K562 (cell line): ENCODE measurements at regions not wholly inside any gene's neighbourhood (a gene's known extent, or its start where the extent isn't known, plus 50 kb on each side); places are given as distances from the start of the nearest gene placed in this dataset.

Experiments used
- ATAC-seq: fragments of 200-7000 bp; cut with Tn5 transposase; 3 replicates; pipeline ENCODE4 v1.9.1; 2020; ENCODE audit warnings: moderate library complexity
- BruUV-seq: library from RNA; stranded (reverse); fragments of 400-500 nt; replicated peaks from 2 replicates; lab custom pipeline; 2021; lab: Mats Ljungman, UMichigan
- CTCF ChIA-PET: fragments of 300-600 bp; formaldehyde crosslinking; extraction: SDS; loops from one replicate; lab custom pipeline; 2021; ENCODE audit warnings: low intra/inter-chr PET ratio; lab: Yijun Ruan, JAX
- POLR2A ChIA-PET: fragments of 300-600, 350-650 bp; sonication (Branson Sonifier 250); formaldehyde crosslinking; extraction: SDS; loops from one replicate; lab custom pipeline; 2021; ENCODE audit warnings: antibody characterized with exemption, inconsistent platforms; lab: Yijun Ruan, JAX
- DNase-seq, 4 experiments: peaks; one replicate each; pipeline versions ENCODE4 v3.0.0 to v3.0.0-alpha.2; 2011 to 2018; ENCODE audit warnings: low spot score in 3 of 4, mixed read lengths in 3 of 4; ENCODE audit errors: extremely low read depth in 1 of 4
- FAIRE-seq: peaks from 2 replicates; lab custom pipeline; 2011; peaks lifted over from hg19 to GRCh38; lab: Jason Lieb, UNC
- H2AFZ ChIP-seq: 2 replicates; pipeline ENCODE4 v1.6.0; 2011; ENCODE audit warnings: low read depth, low read length, control low read depth, inconsistent platforms
- H3K27ac ChIP-seq: fragments of 200-600 bp; 3 replicates; pipeline ENCODE4 v1.8.0; 2011; ENCODE audit warnings: low read depth, mild to moderate bottlenecking, control low read depth, inconsistent platforms, low read length, moderate library complexity, mixed read lengths; ENCODE audit errors: extremely low read depth
- H3K27me3 ChIP-seq, 2 experiments: fragments of 300-600 bp in 1 of 2; 2 replicates in 1 of 2; 3 replicates in 1 of 2; pipeline versions ENCODE4 v1.6.0 to v1.8.0; 2011; ENCODE audit warnings: inconsistent platforms in 2 of 2, low read length in 2 of 2, mild to moderate bottlenecking in 1 of 2, mixed read lengths in 1 of 2, moderate library complexity in 1 of 2; ENCODE audit not compliant: control insufficient read depth in 2 of 2, insufficient read depth in 2 of 2
- H3K36me3 ChIP-seq: fragments of 300-600 bp; 3 replicates; pipeline ENCODE4 v1.8.0; 2011; ENCODE audit warnings: mild to moderate bottlenecking, low read length, inconsistent platforms; ENCODE audit not compliant: control insufficient read depth, insufficient read depth
- H3K4me1 ChIP-seq, 2 experiments: fragments of 200-600 bp in 1 of 2; replicated peaks in 1 of 2; 2 replicates in 1 of 2; 3 replicates in 1 of 2; pipeline versions ENCODE4 v1.5.1 to v1.8.0; 2011; ENCODE audit warnings: inconsistent platforms in 2 of 2, low read length in 2 of 2, mild to moderate bottlenecking in 1 of 2, mixed read lengths in 1 of 2, moderate library complexity in 1 of 2; ENCODE audit not compliant: control insufficient read depth in 2 of 2, insufficient read depth in 2 of 2
- H3K4me2 ChIP-seq: 2 replicates; pipeline ENCODE4 v1.6.1; 2011; ENCODE audit warnings: low read length, control low read depth, inconsistent platforms, mixed read lengths; ENCODE audit not compliant: insufficient read depth
- H3K4me3 ChIP-seq: fragments of 200-600 bp; sonication (generic), shearing (Covaris generic); 2 replicates; pipeline ENCODE4 v1.5.1; 2016; ENCODE audit warnings: control low read depth, inconsistent platforms
- H3K79me2 ChIP-seq: fragments of 200-600 bp; 3 replicates; pipeline ENCODE4 v1.8.0; 2011; ENCODE audit warnings: low read length, inconsistent platforms; ENCODE audit not compliant: control insufficient read depth, insufficient read depth
- H3K9ac ChIP-seq, 2 experiments: 2 replicates each; pipeline versions ENCODE4 v1.6.0 to v1.6.1; 2011; ENCODE audit warnings: low read depth in 2 of 2, low read length in 2 of 2, control low read depth in 1 of 2, inconsistent platforms in 1 of 2, mild to moderate bottlenecking in 1 of 2, mixed read lengths in 1 of 2; ENCODE audit not compliant: insufficient read depth in 1 of 2
- H3K9me1 ChIP-seq: one replicate; pipeline ENCODE4 v1.6.0; 2011; ENCODE audit warnings: inconsistent platforms, mild to moderate bottlenecking, low read length, moderate library complexity; ENCODE audit not compliant: control insufficient read depth, insufficient read depth
- H3K9me3 ChIP-seq: replicated peaks from 2 replicates; pipeline ENCODE4 v1.5.1; 2011; ENCODE audit warnings: low read depth, low read length, inconsistent platforms; ENCODE audit not compliant: control insufficient read depth, insufficient read depth
- H4K20me1 ChIP-seq: replicated peaks from 2 replicates; pipeline ENCODE4 v1.6.1; 2011; ENCODE audit warnings: low read length, inconsistent platforms, mixed read lengths; ENCODE audit not compliant: control insufficient read depth, insufficient read depth
- CCAR2 ChIP-seq: fragments of 200-400 bp; formaldehyde crosslinking; IDR thresholded peaks from 2 replicates; pipeline ENCODE4 v1.6.1; 2017; ENCODE audit warnings: mild to moderate bottlenecking, low read depth, low read length
- DIDO1 ChIP-seq: fragments of 450-650 bp; IDR thresholded peaks from 2 replicates; pipeline ENCODE4 v1.6.1; 2016; ENCODE audit warnings: low read depth, missing biosample characterization, missing genetic modification characterization
- SNIP1 ChIP-seq: fragments of 450-650 bp; IDR thresholded peaks from 2 replicates; pipeline ENCODE4 v1.7.1; 2017; ENCODE audit warnings: low read depth, mild to moderate bottlenecking
- ZNF589 ChIP-seq: fragments of 200-800 bp; sonication (Bioruptor generic); IDR thresholded peaks from 2 replicates; pipeline ENCODE4 v1.6.1; 2016; ENCODE audit warnings: low read depth, missing genetic modification characterization, missing compliant biosample characterization
- WGBS: fragments of 100-300 bp; shearing (Covaris generic); methylation state at CpG from one replicate; pipeline ENCODE4 v1.1.6; 2016; ENCODE audit warnings: low coverage, mixed read lengths; ENCODE audit not compliant: insufficient coverage; ENCODE audit errors: missing lambda C conversion rate; 5-methylcytosine and 5-hydroxymethylcytosine counted together
- in situ Hi-C: fragments of 300-500 bp; cut with MboI; formaldehyde crosslinking; loops from 4 replicates; pipeline ENCODE4 v1.15.0; 2018; ENCODE audit warnings: inconsistent platforms, mixed read lengths
- intact Hi-C: fragments of 100-400 bp; cut with micrococcal nuclease; formaldehyde crosslinking; loops from 2 replicates; pipeline ENCODE4 v1.14.2; 2022
- TF ChIP-seq, protein P1 (sequence below), 2 experiments: fragments of 150-350 bp in 1 of 2; IDR thresholded peaks; 2 replicates each; pipeline ENCODE4 v1.6.1; 2012 to 2016; ENCODE audit warnings: low read depth in 2 of 2, low read length in 2 of 2, mild to moderate bottlenecking in 1 of 2, moderate library complexity in 1 of 2
- TF ChIP-seq, protein P2 (sequence below), 2 experiments: fragments of 450-650 bp; conservative IDR thresholded peaks; 2 replicates each; pipeline ENCODE4 v1.6.1; 2017; ENCODE audit warnings: mild to moderate bottlenecking in 2 of 2, moderate library complexity in 2 of 2
- TF ChIP-seq, protein P3 (sequence below): sonication (generic); formaldehyde crosslinking; IDR thresholded peaks from 2 replicates; pipeline ENCODE4 v1.8.1; 2023; ENCODE audit warnings: mild to moderate bottlenecking, missing genetic modification reagents
- TF ChIP-seq, protein P4 (sequence below): fragments of 250-450 bp; sonication (Bioruptor Pico); IDR thresholded peaks from 2 replicates; pipeline ENCODE4 v1.8.0; 2022; ENCODE audit warnings: inconsistent platforms, mild to moderate bottlenecking, moderate library complexity, borderline replicate concordance

DNA sequence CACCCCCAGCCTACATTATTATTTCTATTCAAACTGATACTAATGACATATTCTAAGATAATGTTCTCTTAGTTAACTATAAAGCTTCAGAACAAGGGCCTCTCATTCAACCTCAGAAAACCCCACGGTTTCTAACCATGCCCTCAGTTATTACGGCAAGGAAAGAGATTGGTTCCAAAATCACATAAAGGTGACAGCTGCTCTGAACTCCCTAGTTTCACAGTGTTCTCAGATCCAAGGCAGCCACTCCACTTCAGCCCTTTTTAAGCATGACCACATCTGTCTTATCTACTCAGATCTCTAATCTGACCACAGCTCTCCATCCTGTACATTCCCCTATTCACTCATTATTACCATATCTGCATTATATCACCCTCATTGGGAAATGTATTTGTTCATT lies 98.8 kb upstream of the CEP85L start:
- Histone ChIP-seq H3K27me3 (no peaks in the 10 kb centered on the region), H3K4me1 (peaks cover 3 to 10% of the 10 kb centered on the region in 2 experiments; a peak in 1 of 5 replicates), H3K9me1 (no peaks in the 10 kb centered on the region), H3K9ac (no peak overlapping the region), H3K4me2 (no peak overlapping the region), H3K27ac (no peak overlapping the region), H3K4me3 (no peak overlapping the region), H3K36me3 (no peaks in the 10 kb centered on the region), H4K20me1 (no peaks in the 10 kb centered on the region), H3K9me3 (no peaks in the 10 kb centered on the region), H2AFZ (no peak overlapping the region), H3K79me2 (no peaks in the 10 kb centered on the region)
- intact Hi-C loops (no loop called here), in situ Hi-C loops (no loop called here)
- 47% methylated on average over 2 of the region's 2 CpGs for WGBS
- FAIRE-seq = no peak
- no peak for ATAC-seq
- CTCF ChIA-PET = no interaction called here
- DNase-seq = no peak
- POLR2A ChIA-PET = interaction anchor here (0.8 to 1.5 kb wide), 3 partner anchors 12 to 19 kb away, joined by 3 to 7 read pairs (median 3); no protein-coding TSS in a partner anchor
- no TSS peak for BruUV-seq
- TF ChIP-seq, protein P1, sequence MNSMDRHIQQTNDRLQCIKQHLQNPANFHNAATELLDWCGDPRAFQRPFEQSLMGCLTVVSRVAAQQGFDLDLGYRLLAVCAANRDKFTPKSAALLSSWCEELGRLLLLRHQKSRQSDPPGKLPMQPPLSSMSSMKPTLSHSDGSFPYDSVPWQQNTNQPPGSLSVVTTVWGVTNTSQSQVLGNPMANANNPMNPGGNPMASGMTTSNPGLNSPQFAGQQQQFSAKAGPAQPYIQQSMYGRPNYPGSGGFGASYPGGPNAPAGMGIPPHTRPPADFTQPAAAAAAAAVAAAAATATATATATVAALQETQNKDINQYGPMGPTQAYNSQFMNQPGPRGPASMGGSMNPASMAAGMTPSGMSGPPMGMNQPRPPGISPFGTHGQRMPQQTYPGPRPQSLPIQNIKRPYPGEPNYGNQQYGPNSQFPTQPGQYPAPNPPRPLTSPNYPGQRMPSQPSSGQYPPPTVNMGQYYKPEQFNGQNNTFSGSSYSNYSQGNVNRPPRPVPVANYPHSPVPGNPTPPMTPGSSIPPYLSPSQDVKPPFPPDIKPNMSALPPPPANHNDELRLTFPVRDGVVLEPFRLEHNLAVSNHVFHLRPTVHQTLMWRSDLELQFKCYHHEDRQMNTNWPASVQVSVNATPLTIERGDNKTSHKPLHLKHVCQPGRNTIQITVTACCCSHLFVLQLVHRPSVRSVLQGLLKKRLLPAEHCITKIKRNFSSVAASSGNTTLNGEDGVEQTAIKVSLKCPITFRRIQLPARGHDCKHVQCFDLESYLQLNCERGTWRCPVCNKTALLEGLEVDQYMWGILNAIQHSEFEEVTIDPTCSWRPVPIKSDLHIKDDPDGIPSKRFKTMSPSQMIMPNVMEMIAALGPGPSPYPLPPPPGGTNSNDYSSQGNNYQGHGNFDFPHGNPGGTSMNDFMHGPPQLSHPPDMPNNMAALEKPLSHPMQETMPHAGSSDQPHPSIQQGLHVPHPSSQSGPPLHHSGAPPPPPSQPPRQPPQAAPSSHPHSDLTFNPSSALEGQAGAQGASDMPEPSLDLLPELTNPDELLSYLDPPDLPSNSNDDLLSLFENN (IDR thresholded peaks at IDR 0.05; ENCODE audit: low read depth in 2 of 2, low read length in 2 of 2) = no peak
- TF ChIP-seq, protein P2, sequence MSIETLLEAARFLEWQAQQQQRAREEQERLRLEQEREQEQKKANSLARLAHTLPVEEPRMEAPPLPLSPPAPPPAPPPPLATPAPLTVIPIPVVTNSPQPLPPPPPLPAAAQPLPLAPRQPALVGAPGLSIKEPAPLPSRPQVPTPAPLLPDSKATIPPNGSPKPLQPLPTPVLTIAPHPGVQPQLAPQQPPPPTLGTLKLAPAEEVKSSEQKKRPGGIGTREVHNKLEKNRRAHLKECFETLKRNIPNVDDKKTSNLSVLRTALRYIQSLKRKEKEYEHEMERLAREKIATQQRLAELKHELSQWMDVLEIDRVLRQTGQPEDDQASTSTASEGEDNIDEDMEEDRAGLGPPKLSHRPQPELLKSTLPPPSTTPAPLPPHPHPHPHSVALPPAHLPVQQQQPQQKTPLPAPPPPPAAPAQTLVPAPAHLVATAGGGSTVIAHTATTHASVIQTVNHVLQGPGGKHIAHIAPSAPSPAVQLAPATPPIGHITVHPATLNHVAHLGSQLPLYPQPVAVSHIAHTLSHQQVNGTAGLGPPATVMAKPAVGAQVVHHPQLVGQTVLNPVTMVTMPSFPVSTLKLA (conservative IDR thresholded peaks at IDR 0.05) = no peak
- no peak for TF ChIP-seq ZNF589 (CRISPR knock-in tag)
- no peak for TF ChIP-seq CCAR2
- TF ChIP-seq DIDO1 (tag) = no peak
- TF ChIP-seq SNIP1 = no peak
- TF ChIP-seq, protein P3, sequence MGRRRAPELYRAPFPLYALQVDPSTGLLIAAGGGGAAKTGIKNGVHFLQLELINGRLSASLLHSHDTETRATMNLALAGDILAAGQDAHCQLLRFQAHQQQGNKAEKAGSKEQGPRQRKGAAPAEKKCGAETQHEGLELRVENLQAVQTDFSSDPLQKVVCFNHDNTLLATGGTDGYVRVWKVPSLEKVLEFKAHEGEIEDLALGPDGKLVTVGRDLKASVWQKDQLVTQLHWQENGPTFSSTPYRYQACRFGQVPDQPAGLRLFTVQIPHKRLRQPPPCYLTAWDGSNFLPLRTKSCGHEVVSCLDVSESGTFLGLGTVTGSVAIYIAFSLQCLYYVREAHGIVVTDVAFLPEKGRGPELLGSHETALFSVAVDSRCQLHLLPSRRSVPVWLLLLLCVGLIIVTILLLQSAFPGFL (CRISPR knock-in tag) = no peak
- TF ChIP-seq, protein P4, sequence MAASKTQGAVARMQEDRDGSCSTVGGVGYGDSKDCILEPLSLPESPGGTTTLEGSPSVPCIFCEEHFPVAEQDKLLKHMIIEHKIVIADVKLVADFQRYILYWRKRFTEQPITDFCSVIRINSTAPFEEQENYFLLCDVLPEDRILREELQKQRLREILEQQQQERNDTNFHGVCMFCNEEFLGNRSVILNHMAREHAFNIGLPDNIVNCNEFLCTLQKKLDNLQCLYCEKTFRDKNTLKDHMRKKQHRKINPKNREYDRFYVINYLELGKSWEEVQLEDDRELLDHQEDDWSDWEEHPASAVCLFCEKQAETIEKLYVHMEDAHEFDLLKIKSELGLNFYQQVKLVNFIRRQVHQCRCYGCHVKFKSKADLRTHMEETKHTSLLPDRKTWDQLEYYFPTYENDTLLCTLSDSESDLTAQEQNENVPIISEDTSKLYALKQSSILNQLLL (CRISPR knock-in tag) = no peak
